CD4-positive, alpha-beta T cell (primary cell): ENCODE measurements at regions not wholly inside any gene's neighbourhood (a gene's known extent, or its start where the extent isn't known, plus 50 kb on each side); places are given as distances from the start of the nearest gene placed in this dataset.

ENCODE experiments used
- ATAC-seq: fragments of 200-7000 bp; cut with Tn5 transposase; one replicate; pipeline ENCODE4 v1.10.0; 2022; ENCODE audit warnings: mild to moderate bottlenecking; ENCODE audit not compliant: poor library complexity
- CTCF ChIA-PET: fragments of 350-600 bp; sonication (Branson Sonifier 250); formaldehyde crosslinking; loops from one replicate; lab custom pipeline; 2021; ENCODE audit warnings: antibody characterized with exemption, inconsistent platforms; lab: Charles Lee
- POLR2A ChIA-PET: fragments of 350-600 bp; sonication (Branson Sonifier 250); formaldehyde crosslinking; loops from one replicate; lab custom pipeline; 2021; ENCODE audit warnings: antibody characterized with exemption, inconsistent platforms; lab: Charles Lee
- DNase-seq, 14 experiments: peaks; one replicate each; pipeline ENCODE4 v3.0.0-alpha.2; 2013 to 2020; ENCODE audit warnings: mixed read lengths in 2 of 14
- H3K27ac ChIP-seq, 2 donors: one replicate each; pipeline versions ENCODE4 v1.5.1 to v1.7.0; 2013; ENCODE audit warnings: low read length in 2 of 2, low read depth in 1 of 2, mild to moderate bottlenecking in 1 of 2
- H3K27me3 ChIP-seq, 2 experiments: 1 replicate in 1 of 2; 2 replicates in 1 of 2; pipeline versions ENCODE4 v1.6.1 to v1.7.0; 2013; ENCODE audit warnings: low read length in 2 of 2, control low read depth in 1 of 2, mild to moderate bottlenecking in 1 of 2, moderate library complexity in 1 of 2; ENCODE audit not compliant: insufficient read depth in 2 of 2, control insufficient read depth in 1 of 2
- H3K36me3 ChIP-seq: one replicate; pipeline ENCODE4 v1.6.1; 2013; ENCODE audit warnings: low read length, control low read depth; ENCODE audit not compliant: insufficient read depth
- H3K4me1 ChIP-seq: one replicate; pipeline ENCODE4 v1.6.1; 2013; ENCODE audit warnings: low read length, control low read depth; ENCODE audit not compliant: insufficient read depth
- H3K4me3 ChIP-seq: one replicate; pipeline ENCODE4 v1.5.1; 2013; ENCODE audit warnings: mild to moderate bottlenecking, low read length, moderate library complexity
- H3K9me3 ChIP-seq, 2 experiments: 1 replicate in 1 of 2; 2 replicates in 1 of 2; pipeline versions ENCODE4 v1.6.1 to v1.7.0; 2013; ENCODE audit warnings: low read length in 2 of 2, mild to moderate bottlenecking in 2 of 2, control low read depth in 1 of 2, moderate library complexity in 1 of 2; ENCODE audit not compliant: control insufficient read depth in 1 of 2, insufficient read depth in 1 of 2
- H3K27ac Mint-ChIP-seq: one replicate; pipeline ENCODE4 v1.8.0; 2020; ENCODE audit warnings: mixed read lengths
- H3K27me3 Mint-ChIP-seq: one replicate; pipeline ENCODE4 v1.8.0; 2021; ENCODE audit warnings: mixed read lengths
- H3K36me3 Mint-ChIP-seq: one replicate; pipeline ENCODE4 v1.8.0; 2021; ENCODE audit warnings: low read depth, mixed read lengths
- H3K4me1 Mint-ChIP-seq: one replicate; pipeline ENCODE4 v1.8.0; 2021; ENCODE audit warnings: low read depth, mixed read lengths
- H3K4me3 Mint-ChIP-seq: one replicate; pipeline ENCODE4 v1.8.0; 2020; ENCODE audit warnings: mild to moderate bottlenecking, mixed read lengths
- H3K9me3 Mint-ChIP-seq: one replicate; pipeline ENCODE4 v1.8.0; 2020; ENCODE audit warnings: mixed read lengths
- intact Hi-C, 2 experiments: fragments of 100-400 bp; cut with DNase I in 1 of 2; cut with micrococcal nuclease in 1 of 2; formaldehyde crosslinking; loops; one replicate each; pipeline versions ENCODE4 v1.15.1 to v1.9.0; 2023 to 2025; cut with DNase I, micrococcal nuclease
- TF ChIP-seq, protein P1 (sequence below): fragments of 200-600 bp; IDR thresholded peaks from one replicate; pipeline ENCODE4 v1.8.0; 2022; ENCODE audit warnings: antibody characterized with exemption, mild to moderate bottlenecking

DNA sequence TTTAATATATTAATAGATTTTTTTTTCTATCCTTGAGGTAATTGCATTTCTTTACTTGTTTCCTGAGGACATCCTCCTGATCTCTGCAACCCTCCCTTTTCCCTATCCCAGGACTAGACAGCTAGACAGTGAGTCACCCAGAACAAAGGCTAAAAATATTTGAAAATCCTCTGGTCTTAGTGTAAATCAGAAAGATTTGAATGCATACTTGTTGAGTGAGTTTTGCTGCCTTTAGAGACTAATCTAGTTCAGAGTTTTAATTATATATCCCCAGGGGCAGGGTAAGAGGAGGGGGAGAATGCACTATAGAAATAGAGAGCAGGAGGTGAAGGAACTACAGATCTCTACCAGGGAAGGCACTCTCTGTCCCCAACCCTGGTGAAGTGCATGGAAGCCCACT, 202.3 kb upstream of the TCF4 start:
- POLR2A ChIA-PET: no interaction called here
- Histone ChIP-seq H3K4me1 (no peaks in the 10 kb centered on the region), H3K27ac (no peak overlapping the region), H3K4me3 (no peak overlapping the region), H3K36me3 (no peaks in the 10 kb centered on the region), H3K27me3 (no peaks in the 10 kb centered on the region), H3K9me3 (no peaks in the 10 kb centered on the region)
- no peak overlapping the region for H3K4me3 Mint-ChIP-seq
- H3K27me3 Mint-ChIP-seq: no peaks in the 10 kb centered on the region
- no peaks in the 10 kb centered on the region for H3K4me1 Mint-ChIP-seq
- ATAC-seq (no peak), DNase-seq (no peak)
- H3K27ac Mint-ChIP-seq: no peak overlapping the region
- TF ChIP-seq, protein P1, sequence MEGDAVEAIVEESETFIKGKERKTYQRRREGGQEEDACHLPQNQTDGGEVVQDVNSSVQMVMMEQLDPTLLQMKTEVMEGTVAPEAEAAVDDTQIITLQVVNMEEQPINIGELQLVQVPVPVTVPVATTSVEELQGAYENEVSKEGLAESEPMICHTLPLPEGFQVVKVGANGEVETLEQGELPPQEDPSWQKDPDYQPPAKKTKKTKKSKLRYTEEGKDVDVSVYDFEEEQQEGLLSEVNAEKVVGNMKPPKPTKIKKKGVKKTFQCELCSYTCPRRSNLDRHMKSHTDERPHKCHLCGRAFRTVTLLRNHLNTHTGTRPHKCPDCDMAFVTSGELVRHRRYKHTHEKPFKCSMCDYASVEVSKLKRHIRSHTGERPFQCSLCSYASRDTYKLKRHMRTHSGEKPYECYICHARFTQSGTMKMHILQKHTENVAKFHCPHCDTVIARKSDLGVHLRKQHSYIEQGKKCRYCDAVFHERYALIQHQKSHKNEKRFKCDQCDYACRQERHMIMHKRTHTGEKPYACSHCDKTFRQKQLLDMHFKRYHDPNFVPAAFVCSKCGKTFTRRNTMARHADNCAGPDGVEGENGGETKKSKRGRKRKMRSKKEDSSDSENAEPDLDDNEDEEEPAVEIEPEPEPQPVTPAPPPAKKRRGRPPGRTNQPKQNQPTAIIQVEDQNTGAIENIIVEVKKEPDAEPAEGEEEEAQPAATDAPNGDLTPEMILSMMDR: no peak
- CTCF ChIA-PET: no interaction called here
- no peaks in the 10 kb centered on the region for H3K9me3 Mint-ChIP-seq
- intact Hi-C loops: loop anchor here in 1 of 2 experiments (10.0 kb wide), 1 partner anchor 55 kb away; no protein-coding TSS in a partner anchor
- H3K36me3 Mint-ChIP-seq: no peaks in the 10 kb centered on the region

DNA sequence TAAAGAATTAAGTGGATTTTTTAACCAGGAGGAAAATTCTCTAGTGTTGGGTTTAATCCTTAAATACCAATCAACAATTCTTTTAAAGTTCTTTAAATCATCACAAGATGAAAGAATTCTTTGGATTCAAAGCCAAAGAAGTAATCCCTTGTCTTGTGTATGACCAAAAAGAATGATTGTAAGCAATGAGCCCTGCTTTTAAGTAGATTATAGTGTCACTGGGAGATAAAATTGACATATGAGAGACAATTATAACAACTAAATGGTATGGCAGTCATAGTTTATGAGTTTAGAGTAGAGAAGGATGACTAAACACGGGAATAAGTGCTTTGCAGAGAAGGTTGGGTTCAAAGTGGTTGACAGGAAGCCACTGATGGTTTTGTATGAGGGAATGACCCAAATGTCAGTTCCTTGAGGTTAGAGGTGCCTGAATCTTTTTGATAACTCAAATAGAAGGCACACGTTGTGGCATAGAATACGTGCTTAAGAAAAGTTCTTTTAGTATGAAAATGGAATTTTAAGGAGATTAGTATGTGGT, 199.6 kb upstream of the TCF4 start:
- ATAC-seq (no peak), DNase-seq (no peak)
- POLR2A ChIA-PET: no interaction called here
- no peaks in the 10 kb centered on the region for H3K36me3 Mint-ChIP-seq
- no peak overlapping the region for H3K4me3 Mint-ChIP-seq
- H3K9me3 Mint-ChIP-seq: no peaks in the 10 kb centered on the region
- H3K27me3 Mint-ChIP-seq: peaks cover 10% of the 10 kb centered on the region
- Histone ChIP-seq H3K4me3 (no peak overlapping the region), H3K9me3 (no peaks in the 10 kb centered on the region), H3K27me3 (no peaks in the 10 kb centered on the region), H3K27ac (no peak overlapping the region), H3K36me3 (no peaks in the 10 kb centered on the region), H3K4me1 (no peaks in the 10 kb centered on the region)
- CTCF ChIA-PET: no interaction called here
- H3K27ac Mint-ChIP-seq: no peak overlapping the region
- H3K4me1 Mint-ChIP-seq: no peaks in the 10 kb centered on the region
- intact Hi-C loops: no loop called here
- TF ChIP-seq, protein P1: no peak

DNA sequence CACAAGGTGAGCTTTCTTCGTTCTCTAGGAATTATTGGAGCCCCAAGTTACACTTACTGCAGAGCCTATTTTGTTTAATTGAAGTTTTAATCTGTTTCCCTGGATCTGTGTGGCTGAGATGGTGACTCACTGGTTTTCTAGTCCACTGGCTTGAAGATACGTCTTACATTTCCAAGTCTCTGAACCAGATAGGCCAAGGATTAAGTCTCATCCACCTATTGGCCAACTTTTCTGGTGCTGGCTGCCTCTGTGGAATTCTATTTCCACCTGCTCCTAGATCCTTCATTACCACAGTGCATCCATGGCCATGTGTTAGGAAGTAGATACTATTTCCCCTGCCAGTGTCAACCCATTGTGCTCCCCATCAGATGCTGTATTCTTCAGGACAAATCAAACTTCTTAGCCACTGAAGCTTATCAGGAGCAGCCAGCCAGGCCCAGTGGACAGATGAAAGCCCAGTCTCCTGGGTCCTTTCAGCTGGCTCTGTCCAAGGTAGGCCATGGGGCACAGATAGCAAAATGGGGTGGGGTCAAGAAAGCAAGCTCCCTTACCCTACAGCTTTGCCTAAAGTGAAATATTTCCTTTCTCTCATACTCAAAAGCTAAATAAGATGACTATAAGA, 198.8 kb upstream of the TCF4 start:
- CTCF ChIA-PET: no interaction called here
- Mint-ChIP-seq H3K36me3 (no peaks in the 10 kb centered on the region), H3K4me3 (no peak overlapping the region), H3K9me3 (no peaks in the 10 kb centered on the region), H3K27me3 (peaks cover 14% of the 10 kb centered on the region), H3K4me1 (no peaks in the 10 kb centered on the region), H3K27ac (no peak overlapping the region)
- Histone ChIP-seq H3K27me3 (peaks cover 0 to 6% of the 10 kb centered on the region in 2 experiments), H3K9me3 (no peaks in the 10 kb centered on the region), H3K4me1 (no peaks in the 10 kb centered on the region), H3K27ac (no peak overlapping the region), H3K4me3 (no peak overlapping the region), H3K36me3 (no peaks in the 10 kb centered on the region)
- POLR2A ChIA-PET: no interaction called here
- intact Hi-C loops: no loop called here
- TF ChIP-seq, protein P1: no peak
- ATAC-seq: no peak
- DNase-seq: no peak
